Kidney (tissue), 13 donors: ENCODE measurements at regions not wholly inside any gene's neighbourhood (a gene's known extent, or its start where the extent isn't known, plus 50 kb on each side); places are given as distances from the start of the nearest gene placed in this dataset.
"Not testable (repeated sequence)": the region's sequence is repeated elsewhere in the genome, so short reads cannot be mapped to it uniquely, and the experiment has no call there.

Source experiments
- DNase-seq, 5 donors: peaks; one replicate each; pipeline ENCODE4 v3.0.0-alpha.2; 2013 to 2020
- FAIRE-seq: peaks from 2 replicates; lab custom pipeline; 2012; peaks lifted over from hg19 to GRCh38; lab: Jason Lieb, UNC
- H3K27ac ChIP-seq, 2 donors: one replicate each; pipeline ENCODE4 v1.7.0; 2013; ENCODE audit warnings: low read depth in 2 of 2, low read length in 2 of 2, inconsistent platforms in 1 of 2
- H3K27me3 ChIP-seq: one replicate; pipeline ENCODE4 v1.7.1; 2013; ENCODE audit warnings: low read length, inconsistent platforms; ENCODE audit not compliant: control insufficient read depth, insufficient read depth
- H3K36me3 ChIP-seq, 3 donors: one replicate each; pipeline versions ENCODE4 v1.7.0 to v1.7.1; 2013; ENCODE audit warnings: low read length in 3 of 3, control low read depth in 1 of 3, inconsistent platforms in 1 of 3; ENCODE audit not compliant: insufficient read depth in 3 of 3, control insufficient read depth in 2 of 3
- H3K4me1 ChIP-seq, 3 donors: one replicate each; pipeline versions ENCODE4 v1.7.0 to v1.7.1; 2013; ENCODE audit warnings: low read length in 3 of 3, inconsistent platforms in 1 of 3, low read depth in 1 of 3; ENCODE audit not compliant: control insufficient read depth in 2 of 3, insufficient read depth in 2 of 3
- H3K4me3 ChIP-seq, 3 donors: one replicate each; pipeline versions ENCODE4 v1.7.0 to v1.8.1; 2013; ENCODE audit warnings: low read length in 3 of 3, control low read depth in 1 of 3, inconsistent platforms in 1 of 3
- H3K9ac ChIP-seq, 3 donors: one replicate each; pipeline versions ENCODE4 v1.7.0 to v1.7.1; 2013; ENCODE audit warnings: low read length in 3 of 3, control low read depth in 1 of 3, inconsistent platforms in 1 of 3
- H3K9me3 ChIP-seq, 3 donors: one replicate each; pipeline versions ENCODE4 v1.7.0 to v1.7.1; 2013; ENCODE audit warnings: low read length in 3 of 3, control low read depth in 1 of 3, inconsistent platforms in 1 of 3; ENCODE audit not compliant: control insufficient read depth in 2 of 3, insufficient read depth in 1 of 3
- CTCF ChIP-seq: IDR thresholded peaks from 3 replicates; pipeline ENCODE4 v1.5.1; 2012; ENCODE audit warnings: mild to moderate bottlenecking, moderate library complexity, borderline replicate concordance; ENCODE audit not compliant: insufficient read depth; ENCODE audit errors: extremely low read depth
- intact Hi-C: fragments of 100-400 bp; cut with DNase I; formaldehyde crosslinking; loops from one replicate; pipeline ENCODE4 v1.11.1; 2022
- donor health status: control.
- donor health status: control.
- donor health status: control.
- donor health status: control.
- donor health status: control.
- donor health status: DM: yes; HTN: yes; CAD: no.
- donor health status: Normal renal cell carcinoma (clear cell type).

GRCh38 chr22:23458663-23459541 lies 121.2 kb downstream of the IGLL1 start:
- no peak for FAIRE-seq
- no peaks in the 10 kb centered on the region for H3K27me3 ChIP-seq
- H3K4me3 ChIP-seq, result no peak overlapping the region
- DNase-seq, result peak in 1 of 5 donors; percentile 85
- H3K36me3 ChIP-seq, result no peaks in the 10 kb centered on the region
- H3K9me3 ChIP-seq, result no peaks in the 10 kb centered on the region
- H3K4me1 ChIP-seq, result no peaks in the 10 kb centered on the region
- intact Hi-C loops, result no loop called here
- TF ChIP-seq CTCF, result no peak
- no peak overlapping the region for H3K27ac ChIP-seq
- H3K9ac ChIP-seq, result no peak overlapping the region

GRCh38 chr22:23457380-23457985 lies 122.6 kb downstream of the IGLL1 start:
- Histone ChIP-seq H3K9ac (no peak overlapping the region), H3K9me3 (no peaks in the 10 kb centered on the region), H3K4me3 (no peak overlapping the region), H3K4me1 (no peaks in the 10 kb centered on the region), H3K36me3 (no peaks in the 10 kb centered on the region), H3K27me3 (no peaks in the 10 kb centered on the region), H3K27ac (no peak overlapping the region)
- no peak for FAIRE-seq
- intact Hi-C loops, result no loop called here
- TF ChIP-seq CTCF, result no peak
- DNase-seq, result peak in 2 of 5 donors; percentile 33 to 48

- H3K27me3 ChIP-seq, intact Hi-C loops, H3K27ac ChIP-seq, H3K4me1 ChIP-seq, H3K9ac ChIP-seq, H3K4me3 ChIP-seq, FAIRE-seq, H3K36me3 ChIP-seq, H3K9me3 ChIP-seq: not testable (repeated sequence)
- DNase-seq, result peak in 1 of 5 donors; percentile 32
Measured at GRCh38 chr22:23456666-23457379, 123.3 kb downstream of the IGLL1 start.

- intact Hi-C loops, FAIRE-seq, H3K9ac ChIP-seq, H3K36me3 ChIP-seq, H3K27me3 ChIP-seq, H3K4me3 ChIP-seq, H3K9me3 ChIP-seq, H3K4me1 ChIP-seq, H3K27ac ChIP-seq, DNase-seq: not testable (repeated sequence)
Measured at GRCh38 chr22:23454345-23454744, 125.7 kb downstream of the IGLL1 start.
